ENCODE measurements at regions not wholly inside any gene's neighbourhood (a gene's known extent, or its start where the extent isn't known, plus 50 kb on each side); places are given as distances from the start of the nearest gene placed in this dataset.

- Histone ChIP-seq H3K27ac (no peak overlapping the region), H3K4me3 (replicated peaks in 1 of 3) (no peak overlapping the region), H3K9me3 (no peaks in the 10 kb centered on the region), H3K36me3 (no peaks in the 10 kb centered on the region), H3K27me3 (no peaks in the 10 kb centered on the region), H3K4me1 (no peaks in the 10 kb centered on the region)
- WGBS, 2 donors, result 94 to 96% methylated on average over 10 of the region's 10 CpGs
- DNase-seq, result no peak
- intact Hi-C loops (cut with DNase I), result no loop called here
- no peak for TF ChIP-seq POLR2A (IDR thresholded peaks at IDR 0.05)
- TF ChIP-seq, protein P1, sequence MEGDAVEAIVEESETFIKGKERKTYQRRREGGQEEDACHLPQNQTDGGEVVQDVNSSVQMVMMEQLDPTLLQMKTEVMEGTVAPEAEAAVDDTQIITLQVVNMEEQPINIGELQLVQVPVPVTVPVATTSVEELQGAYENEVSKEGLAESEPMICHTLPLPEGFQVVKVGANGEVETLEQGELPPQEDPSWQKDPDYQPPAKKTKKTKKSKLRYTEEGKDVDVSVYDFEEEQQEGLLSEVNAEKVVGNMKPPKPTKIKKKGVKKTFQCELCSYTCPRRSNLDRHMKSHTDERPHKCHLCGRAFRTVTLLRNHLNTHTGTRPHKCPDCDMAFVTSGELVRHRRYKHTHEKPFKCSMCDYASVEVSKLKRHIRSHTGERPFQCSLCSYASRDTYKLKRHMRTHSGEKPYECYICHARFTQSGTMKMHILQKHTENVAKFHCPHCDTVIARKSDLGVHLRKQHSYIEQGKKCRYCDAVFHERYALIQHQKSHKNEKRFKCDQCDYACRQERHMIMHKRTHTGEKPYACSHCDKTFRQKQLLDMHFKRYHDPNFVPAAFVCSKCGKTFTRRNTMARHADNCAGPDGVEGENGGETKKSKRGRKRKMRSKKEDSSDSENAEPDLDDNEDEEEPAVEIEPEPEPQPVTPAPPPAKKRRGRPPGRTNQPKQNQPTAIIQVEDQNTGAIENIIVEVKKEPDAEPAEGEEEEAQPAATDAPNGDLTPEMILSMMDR (IDR thresholded peaks at IDR 0.05), result no peak
Observed at GRCh38 chr6:87767478-87767877, 65.4 kb upstream of the AKIRIN2 start.

GRCh38 chr6:87766211-87766610 lies 64.2 kb upstream of the AKIRIN2 start:
- Histone ChIP-seq H3K36me3 (no peaks in the 10 kb centered on the region), H3K4me1 (no peaks in the 10 kb centered on the region), H3K27me3 (no peaks in the 10 kb centered on the region), H3K4me3 (replicated peaks in 1 of 3) (no peak overlapping the region), H3K9me3 (no peaks in the 10 kb centered on the region), H3K27ac (no peak overlapping the region)
- intact Hi-C loops (cut with DNase I), result no loop called here
- WGBS, 2 donors, result 84 to 92% methylated on average over 2 of the region's 2 CpGs
- no peak for DNase-seq
- TF ChIP-seq POLR2A (IDR thresholded peaks at IDR 0.05), result no peak
- TF ChIP-seq, protein P1 (IDR thresholded peaks at IDR 0.05), result no peak

GRCh38 chr6:87763901-87764300 lies 61.9 kb upstream of the AKIRIN2 start:
- no peaks in the 10 kb centered on the region for H3K4me1 ChIP-seq
- DNase-seq, result no peak
- H3K9me3 ChIP-seq, result no peaks in the 10 kb centered on the region
- no peaks in the 10 kb centered on the region for H3K36me3 ChIP-seq
- no peak overlapping the region for H3K27ac ChIP-seq
- intact Hi-C loops (cut with DNase I), result no loop called here
- H3K4me3 ChIP-seq (replicated peaks in 1 of 3), result no peak overlapping the region
- H3K27me3 ChIP-seq, result no peaks in the 10 kb centered on the region
- WGBS, 2 donors, result 90 to 94% methylated on average over 4 of the region's 4 CpGs
- TF ChIP-seq POLR2A (IDR thresholded peaks at IDR 0.05), result no peak
- TF ChIP-seq, protein P1 (IDR thresholded peaks at IDR 0.05), result no peak

DNA sequence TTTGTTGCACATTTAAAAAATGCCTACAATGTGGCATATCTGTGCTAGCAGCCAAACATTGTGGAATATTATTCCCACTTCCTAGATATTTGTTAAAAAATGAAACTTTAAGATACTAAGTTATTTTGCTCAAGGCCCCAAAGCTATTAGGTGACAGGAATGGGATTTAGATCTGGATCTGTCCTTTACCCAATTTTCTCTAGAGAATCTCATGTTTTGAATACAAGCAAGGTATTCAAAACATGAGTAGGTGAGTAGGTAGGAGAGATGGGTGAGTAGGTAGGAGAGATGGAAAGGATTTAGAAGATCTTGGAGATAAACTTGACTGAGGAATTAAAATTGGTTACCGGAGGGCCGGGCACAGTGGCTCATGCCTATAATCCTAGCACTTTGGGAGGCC lies 61.2 kb upstream of the AKIRIN2 start:
- TF ChIP-seq, protein P1 (IDR thresholded peaks at IDR 0.05), result no peak
- TF ChIP-seq POLR2A (IDR thresholded peaks at IDR 0.05), result no peak
- Histone ChIP-seq H3K9me3 (no peaks in the 10 kb centered on the region), H3K4me3 (replicated peaks in 1 of 3) (no peak overlapping the region), H3K4me1 (no peaks in the 10 kb centered on the region), H3K36me3 (no peaks in the 10 kb centered on the region), H3K27ac (no peak overlapping the region), H3K27me3 (no peaks in the 10 kb centered on the region)
- intact Hi-C loops (cut with DNase I), result no loop called here
- DNase-seq, result no peak
- WGBS, 2 donors, result 84 to 94% methylated on average over 2 of the region's 2 CpGs

GRCh38 chr6:87762116-87762515 lies 60.1 kb upstream of the AKIRIN2 start:
- 65 to 73% methylated on average over 3 of the region's 3 CpGs for WGBS, 2 donors
- no peak for DNase-seq

More at GRCh38 chr6:87762116-87762515, 60.1 kb upstream of the AKIRIN2 start:
- H3K4me3 ChIP-seq (replicated peaks in 1 of 3), result no peak overlapping the region
- no peaks in the 10 kb centered on the region for H3K9me3 ChIP-seq
- no peaks in the 10 kb centered on the region for H3K4me1 ChIP-seq
- no peaks in the 10 kb centered on the region for H3K27me3 ChIP-seq
- intact Hi-C loops (cut with DNase I), result no loop called here
- no peaks in the 10 kb centered on the region for H3K36me3 ChIP-seq
- no peak overlapping the region for H3K27ac ChIP-seq
- TF ChIP-seq, protein P1 (IDR thresholded peaks at IDR 0.05), result no peak

Data from thyroid gland (tissue), 4 donors.